ENCODE measurements at regions not wholly inside any gene's neighbourhood (a gene's known extent, or its start where the extent isn't known, plus 50 kb on each side); places are given as distances from the start of the nearest gene placed in this dataset.
"Not testable (repeated sequence)": the region's sequence is repeated elsewhere in the genome, so short reads cannot be mapped to it uniquely, and the experiment has no call there.

DNA sequence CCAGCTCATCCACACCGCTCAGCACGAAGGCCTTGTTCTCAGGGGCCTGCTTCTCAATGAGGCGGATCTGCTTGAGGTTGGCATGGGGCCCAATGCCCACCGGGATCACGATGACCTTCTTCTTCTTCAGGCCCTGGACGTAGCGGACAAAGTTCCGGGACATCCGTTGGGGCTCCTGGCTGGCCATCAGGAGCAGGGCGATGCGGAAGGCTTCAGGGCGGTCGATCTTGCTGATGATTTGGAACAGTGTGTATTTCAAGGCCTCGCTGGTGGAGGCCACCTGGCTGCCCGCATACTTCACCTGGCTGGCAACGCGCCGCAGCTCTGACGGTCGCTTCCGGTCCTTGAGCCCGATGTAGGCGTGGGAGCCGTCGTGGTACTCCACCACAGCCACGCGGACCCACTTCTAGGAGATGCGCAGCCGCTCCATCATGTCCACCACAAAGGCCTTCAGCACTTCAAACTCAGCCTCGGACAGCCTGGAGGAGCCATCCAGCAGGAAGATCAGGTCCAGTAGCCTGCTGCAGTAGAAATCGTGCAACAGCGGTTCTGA, 105.0 kb upstream of the CCT8L2 start:
- not testable (repeated sequence) for H3K9me3 ChIP-seq (replicated peaks; ENCODE audit: control insufficient read depth, low read depth, low read length); H3K27me3 ChIP-seq (ENCODE audit: control insufficient read depth, insufficient read depth, low read length); H3K4me1 ChIP-seq (ENCODE audit: control insufficient read depth, insufficient read depth, low read length); H3K27ac ChIP-seq (ENCODE audit: low read length); DNase-seq; H3K36me3 ChIP-seq (ENCODE audit: control insufficient read depth, insufficient read depth, low read length); H3K4me3 ChIP-seq (ENCODE audit: low read length)
- WGBS (ENCODE audit: insufficient coverage), result 88% methylated on average over 15 of the region's 32 CpGs

DNA sequence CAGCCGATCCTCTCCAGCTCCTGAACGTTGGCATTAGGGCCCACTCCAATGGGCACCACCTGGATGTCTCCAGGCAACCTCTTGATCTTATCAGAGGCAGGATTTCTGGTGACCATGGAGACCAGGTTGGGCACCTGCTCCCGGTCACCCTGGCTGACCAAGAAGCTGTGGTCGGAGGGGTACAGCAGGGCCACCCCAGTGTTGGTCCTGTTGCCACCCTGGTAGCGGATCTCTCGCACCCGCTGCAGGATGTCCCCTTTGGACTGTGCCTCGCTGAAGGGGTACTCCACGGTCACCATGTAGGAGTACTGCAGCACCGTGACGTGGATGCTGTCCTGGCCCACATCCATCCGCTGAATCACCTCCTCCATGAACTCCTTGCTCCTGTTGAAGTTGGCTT, 104.3 kb upstream of the CCT8L2 start:
- H3K4me1 ChIP-seq (ENCODE audit: control insufficient read depth, insufficient read depth, low read length); H3K27ac ChIP-seq (ENCODE audit: low read length); H3K4me3 ChIP-seq (ENCODE audit: low read length); H3K36me3 ChIP-seq (ENCODE audit: control insufficient read depth, insufficient read depth, low read length); DNase-seq; H3K27me3 ChIP-seq (ENCODE audit: control insufficient read depth, insufficient read depth, low read length); H3K9me3 ChIP-seq (replicated peaks; ENCODE audit: control insufficient read depth, low read depth, low read length): not testable (repeated sequence)
- WGBS (ENCODE audit: insufficient coverage), result 87% methylated on average over 7 of the region's 12 CpGs

DNA sequence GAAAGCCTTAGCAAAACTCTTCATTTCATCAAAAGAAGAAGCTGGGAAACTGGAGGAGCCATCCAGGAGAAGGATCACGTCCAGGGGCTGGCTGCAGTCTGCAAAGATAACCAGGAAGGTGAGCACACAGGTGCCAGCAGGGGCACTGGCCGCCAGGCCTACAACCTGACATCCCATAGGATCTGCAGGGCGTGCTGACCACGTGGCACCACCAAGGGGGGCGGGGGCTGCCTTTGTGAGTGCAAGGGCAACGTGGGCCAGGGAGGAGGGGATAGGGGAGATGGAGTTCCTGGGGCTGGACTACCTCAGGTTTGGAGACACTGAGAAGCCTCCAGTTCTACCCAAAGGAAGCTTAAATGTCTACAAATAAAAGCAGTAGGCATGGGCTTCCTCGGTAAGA, 102.7 kb upstream of the CCT8L2 start:
- H3K27me3 ChIP-seq (ENCODE audit: control insufficient read depth, insufficient read depth, low read length), result no peaks in the 10 kb centered on the region
- no peak for DNase-seq
- WGBS (ENCODE audit: insufficient coverage), result 58% methylated on average over 3 of the region's 7 CpGs
- no peak overlapping the region for H3K4me3 ChIP-seq (ENCODE audit: low read length)
- H3K36me3 ChIP-seq (ENCODE audit: control insufficient read depth, insufficient read depth, low read length), result no peaks in the 10 kb centered on the region
- peaks cover 7% of the 10 kb centered on the region for H3K9me3 ChIP-seq (replicated peaks; ENCODE audit: control insufficient read depth, low read depth, low read length)
- H3K27ac ChIP-seq (ENCODE audit: low read length), result no peak overlapping the region
- H3K4me1 ChIP-seq (ENCODE audit: control insufficient read depth, insufficient read depth, low read length), result no peaks in the 10 kb centered on the region

DNA sequence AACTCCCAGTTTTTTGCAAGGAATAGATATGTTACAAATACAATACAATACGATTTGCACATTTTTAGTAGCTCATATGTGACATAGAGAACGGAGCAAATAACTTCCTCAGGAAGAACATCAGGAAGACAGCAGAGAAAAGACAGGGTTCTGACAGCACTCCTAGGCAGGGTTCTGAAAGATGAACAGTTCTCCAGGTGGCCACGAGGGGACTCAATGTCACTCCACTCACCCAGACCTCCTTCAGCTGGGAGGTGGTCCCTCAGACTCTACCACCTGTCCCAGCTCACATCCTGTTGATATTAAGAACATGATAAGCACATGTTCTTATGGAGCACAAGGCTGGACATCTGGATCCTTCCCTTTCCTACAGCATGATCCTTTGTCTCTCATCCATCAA, 101.1 kb upstream of the CCT8L2 start:
- H3K9me3 ChIP-seq (replicated peaks; ENCODE audit: control insufficient read depth, low read depth, low read length), result not testable (repeated sequence)
- WGBS (ENCODE audit: insufficient coverage), result no CpG with 5 or more reads among the region's 3 CpGs

DNA sequence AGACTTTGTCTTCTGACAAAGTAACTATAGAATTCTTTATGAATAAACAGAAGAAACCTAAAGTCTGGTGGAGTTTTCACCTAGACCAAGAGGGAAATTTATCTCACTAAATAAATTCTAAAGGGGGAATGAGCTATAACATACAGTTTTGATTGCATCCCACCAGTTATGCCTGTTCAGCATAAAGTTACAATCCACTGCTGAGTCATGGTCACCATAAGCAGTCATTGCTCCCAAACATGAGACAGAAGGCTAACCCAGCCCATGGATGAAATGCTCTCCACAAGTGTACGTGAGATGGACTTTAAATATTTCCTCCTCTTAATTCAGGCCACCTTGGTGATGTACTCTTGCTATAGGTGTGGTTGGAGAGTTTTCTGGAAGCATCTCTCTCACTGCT, 96.7 kb upstream of the CCT8L2 start:
- H3K4me1 ChIP-seq (ENCODE audit: control insufficient read depth, insufficient read depth, low read length); H3K4me3 ChIP-seq (ENCODE audit: low read length); H3K27me3 ChIP-seq (ENCODE audit: control insufficient read depth, insufficient read depth, low read length); H3K27ac ChIP-seq (ENCODE audit: low read length); H3K9me3 ChIP-seq (replicated peaks; ENCODE audit: control insufficient read depth, low read depth, low read length); DNase-seq; H3K36me3 ChIP-seq (ENCODE audit: control insufficient read depth, insufficient read depth, low read length): not testable (repeated sequence)
- no CpG with 5 or more reads among the region's 1 CpG for WGBS (ENCODE audit: insufficient coverage)

More for the DNA sequence above, 101.1 kb upstream of the CCT8L2 start:
- not testable (repeated sequence) for H3K4me1 ChIP-seq (ENCODE audit: control insufficient read depth, insufficient read depth, low read length); H3K27ac ChIP-seq (ENCODE audit: low read length); H3K36me3 ChIP-seq (ENCODE audit: control insufficient read depth, insufficient read depth, low read length); H3K27me3 ChIP-seq (ENCODE audit: control insufficient read depth, insufficient read depth, low read length); H3K4me3 ChIP-seq (ENCODE audit: low read length); DNase-seq

DNA sequence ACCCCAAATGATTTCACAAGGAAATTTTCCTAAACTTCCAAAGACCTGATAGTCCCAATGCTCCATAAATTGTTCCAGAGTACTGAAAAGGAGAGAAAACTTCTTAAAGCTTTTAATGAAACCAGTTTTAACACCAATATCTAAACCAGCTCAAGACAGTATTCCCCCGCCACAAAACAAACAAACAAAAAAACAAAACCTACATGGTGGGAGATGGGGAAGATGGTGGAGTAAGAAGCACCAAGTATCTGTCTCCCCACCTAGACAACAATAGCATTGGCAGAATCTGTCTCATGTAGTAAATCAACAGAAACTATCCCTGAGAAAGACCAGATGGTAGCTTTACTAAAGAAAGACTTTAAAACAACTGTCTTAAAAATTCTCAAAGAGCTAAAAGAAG, 88.7 kb upstream of the CCT8L2 start:
- not testable (repeated sequence) for H3K4me1 ChIP-seq (ENCODE audit: control insufficient read depth, insufficient read depth, low read length); DNase-seq; H3K4me3 ChIP-seq (ENCODE audit: low read length); H3K36me3 ChIP-seq (ENCODE audit: control insufficient read depth, insufficient read depth, low read length); H3K9me3 ChIP-seq (replicated peaks; ENCODE audit: control insufficient read depth, low read depth, low read length); H3K27me3 ChIP-seq (ENCODE audit: control insufficient read depth, insufficient read depth, low read length); H3K27ac ChIP-seq (ENCODE audit: low read length)
- WGBS (ENCODE audit: insufficient coverage), result no CpG with 5 or more reads among the region's 1 CpG

DNA sequence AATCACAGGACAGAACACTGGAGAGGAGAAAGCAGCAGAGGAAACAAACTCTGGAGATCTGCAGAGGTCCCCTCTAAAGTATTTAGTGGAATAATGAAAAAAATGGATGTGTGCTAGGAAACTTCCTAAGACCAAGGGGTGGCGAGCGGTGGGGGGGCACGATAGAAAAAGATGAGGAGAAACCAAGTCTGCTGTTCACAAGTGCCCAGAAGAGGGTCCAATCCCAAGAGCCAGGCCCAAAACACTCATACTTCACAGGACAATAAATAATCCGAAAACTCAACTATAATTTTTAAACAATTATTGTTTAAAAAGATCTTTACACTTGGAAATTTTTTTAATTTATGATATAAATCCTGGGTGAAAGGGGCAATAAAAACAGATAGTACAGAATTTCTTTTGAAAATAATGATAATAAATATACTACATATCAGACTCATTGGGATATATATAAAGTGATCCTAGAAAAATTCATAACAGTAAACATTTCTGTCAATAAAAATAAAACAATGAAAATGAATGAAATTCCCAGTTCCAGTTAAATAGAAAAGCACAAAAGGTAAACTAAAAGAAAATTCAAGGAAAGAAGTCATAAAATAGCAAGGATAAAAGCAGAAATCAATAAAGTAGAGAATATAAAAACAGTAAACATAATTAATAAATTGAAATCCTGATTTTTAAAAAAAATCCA, 87.7 kb upstream of the CCT8L2 start:
- not testable (repeated sequence) for H3K4me1 ChIP-seq (ENCODE audit: control insufficient read depth, insufficient read depth, low read length); H3K27ac ChIP-seq (ENCODE audit: low read length); H3K36me3 ChIP-seq (ENCODE audit: control insufficient read depth, insufficient read depth, low read length); H3K27me3 ChIP-seq (ENCODE audit: control insufficient read depth, insufficient read depth, low read length); DNase-seq; H3K4me3 ChIP-seq (ENCODE audit: low read length); H3K9me3 ChIP-seq (replicated peaks; ENCODE audit: control insufficient read depth, low read depth, low read length)
- WGBS (ENCODE audit: insufficient coverage), result 60% methylated on average over 2 of the region's 4 CpGs

DNA sequence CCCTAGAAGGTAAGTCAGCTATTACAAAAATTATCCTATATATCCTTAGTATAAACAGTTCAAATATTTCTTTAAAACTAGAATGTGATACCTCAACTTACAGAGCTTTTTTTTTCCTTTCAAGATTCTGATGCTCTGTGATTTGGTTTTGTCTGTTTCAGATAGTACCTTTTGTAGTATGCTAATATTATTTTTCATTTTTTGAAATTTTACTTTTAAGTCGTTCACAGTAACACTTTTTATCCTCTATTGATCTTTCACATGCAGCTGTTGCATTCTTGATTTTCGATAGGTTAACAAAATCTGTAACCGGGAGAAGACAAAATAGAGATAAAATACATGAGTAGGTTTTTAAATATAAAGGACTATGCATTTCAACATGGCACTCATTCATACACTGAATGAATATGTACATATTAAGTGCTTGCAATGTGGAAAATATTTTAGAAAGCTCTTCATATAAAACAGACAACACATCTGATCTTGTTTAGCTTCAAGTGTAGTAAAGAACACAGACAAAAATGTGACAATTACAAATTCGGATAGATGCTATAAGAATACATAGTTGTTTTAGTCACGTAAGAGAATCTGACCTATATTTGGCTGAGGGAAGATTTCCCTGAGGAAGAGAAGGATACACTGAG, 86.7 kb upstream of the CCT8L2 start:
- H3K27ac ChIP-seq (ENCODE audit: low read length); H3K36me3 ChIP-seq (ENCODE audit: control insufficient read depth, insufficient read depth, low read length); H3K4me3 ChIP-seq (ENCODE audit: low read length); H3K27me3 ChIP-seq (ENCODE audit: control insufficient read depth, insufficient read depth, low read length); H3K9me3 ChIP-seq (replicated peaks; ENCODE audit: control insufficient read depth, low read depth, low read length); H3K4me1 ChIP-seq (ENCODE audit: control insufficient read depth, insufficient read depth, low read length); DNase-seq: not testable (repeated sequence)
- WGBS (ENCODE audit: insufficient coverage), result no CpG with 5 or more reads among the region's 5 CpGs

DNA sequence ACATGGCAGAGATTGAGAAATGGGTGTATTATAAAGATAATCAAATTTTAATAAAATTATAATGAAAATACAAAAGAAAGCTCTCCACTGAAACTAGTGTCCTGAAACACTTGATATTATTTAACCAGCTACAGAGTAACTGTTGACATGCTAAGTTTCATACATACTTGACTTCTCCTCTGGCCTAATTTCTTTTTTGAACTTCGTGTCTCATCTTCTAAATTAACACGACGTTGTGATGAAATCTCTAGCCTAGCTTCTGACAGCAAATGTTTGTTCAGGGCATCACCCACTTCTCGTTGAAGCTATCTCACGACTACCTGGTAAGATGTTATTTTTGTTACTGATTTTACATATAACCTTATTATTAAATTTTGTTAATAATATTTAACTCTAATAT, 80.8 kb upstream of the CCT8L2 start:
- H3K36me3 ChIP-seq (ENCODE audit: control insufficient read depth, insufficient read depth, low read length); H3K9me3 ChIP-seq (replicated peaks; ENCODE audit: control insufficient read depth, low read depth, low read length); DNase-seq; H3K27ac ChIP-seq (ENCODE audit: low read length); H3K4me3 ChIP-seq (ENCODE audit: low read length); H3K27me3 ChIP-seq (ENCODE audit: control insufficient read depth, insufficient read depth, low read length); H3K4me1 ChIP-seq (ENCODE audit: control insufficient read depth, insufficient read depth, low read length): not testable (repeated sequence)
- 71% methylated on average over 1 of the region's 5 CpGs for WGBS (ENCODE audit: insufficient coverage)

DNA sequence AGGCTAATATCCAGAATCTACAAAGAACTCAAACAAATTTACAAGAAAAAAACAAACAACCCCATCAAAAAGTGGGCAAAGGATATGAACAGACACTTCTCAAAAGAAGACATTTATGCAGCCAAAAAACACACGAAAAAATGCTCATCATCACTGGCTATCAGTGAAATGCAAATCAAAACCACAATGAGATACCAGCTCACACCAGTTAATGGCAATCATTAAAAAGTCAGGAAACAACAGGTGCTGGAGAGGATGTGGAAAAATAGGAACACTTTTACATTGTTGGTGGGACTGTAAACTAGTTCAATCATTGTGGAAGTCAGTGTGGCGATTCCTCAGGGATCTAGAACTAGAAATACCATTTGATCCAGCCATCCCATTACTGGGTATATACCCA, 73.0 kb upstream of the CCT8L2 start:
- no CpG with 5 or more reads among the region's 2 CpGs for WGBS (ENCODE audit: insufficient coverage)
- not testable (repeated sequence) for H3K9me3 ChIP-seq (replicated peaks; ENCODE audit: control insufficient read depth, low read depth, low read length); H3K27me3 ChIP-seq (ENCODE audit: control insufficient read depth, insufficient read depth, low read length); H3K27ac ChIP-seq (ENCODE audit: low read length); H3K36me3 ChIP-seq (ENCODE audit: control insufficient read depth, insufficient read depth, low read length); H3K4me1 ChIP-seq (ENCODE audit: control insufficient read depth, insufficient read depth, low read length); H3K4me3 ChIP-seq (ENCODE audit: low read length); DNase-seq

Data from muscle of leg (tissue), 3 donors.